Parathyroid adenoma (tissue), 2 donors: ENCODE measurements at regions not wholly inside any gene's neighbourhood (a gene's known extent, or its start where the extent isn't known, plus 50 kb on each side); places are given as distances from the start of the nearest gene placed in this dataset.

Experiments used
- H2AFZ ChIP-seq: fragments of 300-600 bp; sonication (generic); one replicate; pipeline ENCODE4 v1.7.0; 2017; ENCODE audit warnings: antibody characterized with exemption, mild to moderate bottlenecking
- H3K27ac ChIP-seq: fragments of 300-600 bp; sonication (generic); one replicate; pipeline ENCODE4 v1.7.0; 2017
- H3K27me3 ChIP-seq: fragments of 300-600 bp; sonication (generic); one replicate; pipeline ENCODE4 v1.7.0; 2017; ENCODE audit warnings: low read length; ENCODE audit not compliant: control insufficient read depth, insufficient read depth
- H3K36me3 ChIP-seq: fragments of 300-600 bp; sonication (generic); one replicate; pipeline ENCODE4 v1.7.0; 2017; ENCODE audit warnings: low read length; ENCODE audit not compliant: control insufficient read depth, insufficient read depth
- H3K4me1 ChIP-seq: fragments of 300-600 bp; sonication (generic); one replicate; pipeline ENCODE4 v1.7.0; 2017; ENCODE audit warnings: control low read depth
- H3K4me2 ChIP-seq: fragments of 300-600 bp; sonication (generic); one replicate; pipeline ENCODE4 v1.7.0; 2017; ENCODE audit warnings: low read length
- H3K4me3 ChIP-seq: fragments of 300-600 bp; sonication (generic); one replicate; pipeline ENCODE4 v1.7.0; 2017; ENCODE audit warnings: low read depth, low read length
- H3K79me2 ChIP-seq: fragments of 300-600 bp; sonication (generic); one replicate; pipeline ENCODE4 v1.7.0; 2017; ENCODE audit warnings: control low read depth
- H3K9ac ChIP-seq: fragments of 300-600 bp; sonication (generic); one replicate; pipeline ENCODE4 v1.7.0; 2017; ENCODE audit warnings: mild to moderate bottlenecking
- H3K9me3 ChIP-seq: fragments of 300-600 bp; sonication (generic); one replicate; pipeline ENCODE4 v1.7.0; 2017; ENCODE audit warnings: low read length; ENCODE audit not compliant: control insufficient read depth
- CTCF ChIP-seq: fragments of 300-600 bp; sonication (generic); IDR thresholded peaks from one replicate; pipeline ENCODE4 v1.7.0; 2017; ENCODE audit warnings: antibody characterized with exemption, mild to moderate bottlenecking
- donor health status: primary hyperparathyroidism.

GRCh38 chr17:78305801-78306200 lies 54.1 kb downstream of the SOCS3 start:
- no peaks in the 10 kb centered on the region for H3K27me3 ChIP-seq
- no peak overlapping the region for H3K27ac ChIP-seq
- H3K4me2 ChIP-seq: no peak overlapping the region
- no peak overlapping the region for H3K4me3 ChIP-seq
- H3K4me1 ChIP-seq: peaks cover 4% of the 10 kb centered on the region
- no peak overlapping the region for H2AFZ ChIP-seq
- no peaks in the 10 kb centered on the region for H3K79me2 ChIP-seq
- no peak for TF ChIP-seq CTCF
- H3K9ac ChIP-seq: no peak overlapping the region
- H3K9me3 ChIP-seq: no peaks in the 10 kb centered on the region
- H3K36me3 ChIP-seq: no peaks in the 10 kb centered on the region

- TF ChIP-seq CTCF: no peak
- Histone ChIP-seq H3K4me1 (peaks cover 4% of the 10 kb centered on the region), H3K4me3 (no peak overlapping the region), H3K27ac (peak overlapping the region; percentile 15), H3K9me3 (no peaks in the 10 kb centered on the region), H3K27me3 (no peaks in the 10 kb centered on the region), H3K9ac (no peak overlapping the region), H3K36me3 (no peaks in the 10 kb centered on the region), H3K79me2 (no peaks in the 10 kb centered on the region), H3K4me2 (no peak overlapping the region), H2AFZ (no peak overlapping the region)
These were observed 55.3 kb downstream of the SOCS3 start for GRCh38 chr17:78304549-78305037.

GRCh38 chr17:78302478-78302877 lies 57.4 kb downstream of the SOCS3 start:
- no peak for TF ChIP-seq CTCF
- Histone ChIP-seq H3K9ac (no peak overlapping the region), H2AFZ (no peak overlapping the region)

GRCh38 chr17:78301821-78302213 lies 58.1 kb downstream of the SOCS3 start:
- no peak for TF ChIP-seq CTCF
- Histone ChIP-seq H3K9ac (no peak overlapping the region), H3K27ac (no peak overlapping the region), H3K4me2 (no peak overlapping the region), H3K9me3 (no peaks in the 10 kb centered on the region), H3K4me3 (no peak overlapping the region), H3K36me3 (no peaks in the 10 kb centered on the region), H3K79me2 (no peaks in the 10 kb centered on the region), H3K4me1 (no peaks in the 10 kb centered on the region), H3K27me3 (no peaks in the 10 kb centered on the region), H2AFZ (no peak overlapping the region)

More at GRCh38 chr17:78302478-78302877, 57.4 kb downstream of the SOCS3 start:
- no peaks in the 10 kb centered on the region for H3K36me3 ChIP-seq
- H3K9me3 ChIP-seq: no peaks in the 10 kb centered on the region
- no peak overlapping the region for H3K4me2 ChIP-seq
- H3K4me1 ChIP-seq: no peaks in the 10 kb centered on the region
- no peaks in the 10 kb centered on the region for H3K27me3 ChIP-seq
- no peaks in the 10 kb centered on the region for H3K79me2 ChIP-seq
- no peak overlapping the region for H3K4me3 ChIP-seq
- no peak overlapping the region for H3K27ac ChIP-seq

- no peak overlapping the region for H3K9ac ChIP-seq
- no peaks in the 10 kb centered on the region for H3K36me3 ChIP-seq
- no peaks in the 10 kb centered on the region for H3K27me3 ChIP-seq
- no peaks in the 10 kb centered on the region for H3K4me1 ChIP-seq
- H2AFZ ChIP-seq: no peak overlapping the region
- H3K27ac ChIP-seq: no peak overlapping the region
- H3K4me3 ChIP-seq: no peak overlapping the region
- no peak overlapping the region for H3K4me2 ChIP-seq
- TF ChIP-seq CTCF: no peak
- H3K9me3 ChIP-seq: no peaks in the 10 kb centered on the region
- H3K79me2 ChIP-seq: no peaks in the 10 kb centered on the region
These were observed 58.7 kb downstream of the SOCS3 start for GRCh38 chr17:78300962-78301820.
